ENCODE measurements at regions not wholly inside any gene's neighbourhood (a gene's known extent, or its start where the extent isn't known, plus 50 kb on each side); places are given as distances from the start of the nearest gene placed in this dataset.

DNA sequence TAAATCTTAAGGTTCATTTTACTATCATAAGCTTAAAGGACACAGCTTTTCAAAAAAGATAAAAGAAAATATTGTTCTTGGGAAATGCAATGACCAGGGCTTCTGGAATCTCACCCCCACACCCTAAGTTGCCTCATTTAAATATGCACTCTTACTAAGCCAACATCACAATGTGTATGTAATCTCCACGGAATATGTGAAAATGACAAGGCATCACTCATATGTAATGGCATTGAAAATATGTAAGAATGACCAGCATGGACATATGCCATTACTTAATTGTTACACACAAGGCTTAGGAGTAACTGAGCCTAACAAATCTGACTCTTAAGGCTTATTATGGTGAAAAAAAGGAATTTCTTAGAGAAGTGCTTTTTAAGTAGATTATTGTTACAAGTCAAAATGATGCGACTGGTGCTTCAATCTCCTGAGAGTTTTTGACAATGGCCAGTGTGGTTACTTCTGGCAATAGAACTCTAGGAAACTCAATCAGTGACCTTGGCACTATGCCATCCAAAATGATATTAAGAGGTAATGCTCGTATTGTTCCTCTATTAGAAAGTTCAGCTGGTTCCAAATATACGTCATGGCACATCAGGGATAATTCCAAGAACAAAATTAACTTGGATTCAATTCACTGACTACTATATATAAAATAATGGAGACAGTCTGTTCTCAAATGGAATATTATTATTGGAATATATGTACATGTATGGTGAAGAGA is 290.0 kb upstream of the PLSCR5 start:
- DNase-seq = no peak

DNA sequence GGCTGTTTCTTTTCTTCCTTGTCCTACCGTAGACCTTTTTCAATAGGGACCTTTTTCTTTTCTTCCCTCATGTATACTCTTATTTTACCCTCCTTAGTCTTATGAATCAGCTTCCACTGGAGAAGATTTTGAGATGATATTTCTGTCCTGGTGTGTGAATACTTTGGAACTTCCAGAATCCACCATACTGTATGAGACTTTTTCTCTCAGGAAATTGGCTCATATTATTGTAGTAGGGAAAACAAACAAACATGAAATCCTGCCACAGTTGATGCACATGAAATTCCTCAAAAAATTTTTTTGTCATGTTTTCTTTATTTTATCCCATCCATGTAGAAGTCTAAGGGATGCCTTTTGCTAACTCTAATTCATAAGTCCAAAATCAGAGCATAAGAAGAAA is 289.3 kb upstream of the PLSCR5 start:
- no peak for DNase-seq

DNA sequence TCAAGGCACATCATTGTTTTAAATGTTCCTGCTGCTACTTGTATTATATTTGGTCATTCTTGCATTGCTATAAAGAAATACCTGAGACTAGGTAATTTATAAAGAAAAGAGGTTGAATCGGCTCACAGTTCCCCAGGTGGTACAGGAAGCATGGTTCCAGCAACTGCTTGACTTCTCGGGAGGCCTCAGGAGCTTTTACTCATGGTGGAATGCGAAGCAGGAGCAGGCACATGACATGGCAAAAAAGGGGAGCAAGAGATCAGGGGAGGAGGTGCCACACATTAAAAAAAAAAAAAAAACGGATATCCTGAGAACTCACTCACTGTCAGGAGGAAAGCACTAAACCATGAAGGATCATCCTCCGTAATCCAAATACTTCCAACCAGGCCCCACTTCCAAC is 286.9 kb upstream of the PLSCR5 start:
- no peak for DNase-seq

DNA sequence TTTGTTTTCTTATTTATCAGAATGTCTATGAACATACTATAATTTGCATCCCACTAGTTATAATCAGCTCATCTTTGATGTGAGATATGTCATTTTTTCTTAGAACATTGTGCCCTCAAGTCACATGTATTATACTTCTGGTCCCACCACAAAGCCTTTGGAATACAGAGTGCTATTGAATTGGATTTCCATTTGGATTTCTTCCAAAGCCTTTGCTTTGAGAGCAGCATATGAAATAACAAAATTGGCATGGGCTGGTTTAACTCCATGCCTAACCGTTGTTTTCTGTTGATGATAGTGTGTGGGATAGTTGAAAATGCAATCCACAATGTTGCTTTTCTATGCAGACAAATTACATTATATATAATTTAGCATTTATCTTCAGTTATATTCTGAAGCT is 284.5 kb upstream of the PLSCR5 start:
- DNase-seq = no peak

DNA sequence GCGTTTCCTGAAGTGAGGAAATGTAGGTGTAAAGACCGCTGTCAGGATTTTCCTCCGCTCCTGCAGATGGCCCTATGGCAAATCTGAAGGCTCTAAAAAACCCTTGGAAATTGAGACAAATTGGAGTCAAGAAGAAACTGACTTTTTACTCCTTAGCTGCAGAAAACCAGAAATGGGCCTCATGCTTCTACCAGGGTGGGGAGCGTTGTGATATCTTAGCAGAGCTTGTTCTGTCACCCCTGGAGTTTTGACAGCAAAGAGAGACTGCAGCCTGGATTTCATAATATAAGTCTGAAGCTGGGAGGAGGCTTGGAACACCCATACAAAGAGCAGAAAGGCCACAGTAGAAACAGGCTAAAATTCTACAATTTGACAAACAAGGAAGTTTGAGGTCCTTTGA is 283.0 kb upstream of the PLSCR5 start:
- DNase-seq = no peak

DNA sequence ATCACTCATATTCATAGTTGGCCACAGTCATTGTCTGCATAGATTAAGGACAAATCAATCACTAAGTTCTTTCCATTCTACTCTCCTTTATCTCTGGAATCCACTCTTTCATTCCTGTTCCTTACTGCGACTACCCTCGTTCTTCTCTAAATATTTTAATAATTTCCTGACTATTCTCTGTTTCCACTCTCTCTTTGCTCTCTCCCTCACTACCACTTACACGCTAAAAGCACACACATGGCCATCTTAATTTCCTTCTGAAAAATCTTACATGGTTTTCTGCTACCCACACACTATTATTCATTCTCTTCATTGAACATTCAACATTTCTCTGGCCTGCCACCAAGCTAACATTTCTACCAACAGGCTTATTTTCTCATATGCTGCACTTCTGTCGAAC is 279.6 kb upstream of the PLSCR5 start:
- no peak for DNase-seq

DNA sequence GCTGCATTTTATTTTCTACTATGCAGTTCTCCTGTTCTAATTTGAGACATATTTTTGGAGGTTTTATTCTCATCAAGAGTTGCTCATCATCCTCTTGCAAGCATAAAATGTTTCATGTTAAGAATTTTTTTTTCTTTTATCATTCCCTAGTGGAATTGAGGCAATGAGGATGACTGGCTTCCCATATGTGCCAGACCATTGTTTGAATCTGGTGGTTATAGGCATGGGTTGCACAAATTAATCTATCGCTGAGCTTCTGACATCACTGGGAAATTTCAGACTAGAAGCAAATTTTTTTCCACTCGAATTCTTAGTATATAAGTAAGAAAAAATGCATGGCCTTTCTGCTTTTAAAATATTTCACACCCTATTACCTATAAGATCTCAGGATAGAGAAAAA is 279.1 kb upstream of the PLSCR5 start:
- no peak for DNase-seq

DNA sequence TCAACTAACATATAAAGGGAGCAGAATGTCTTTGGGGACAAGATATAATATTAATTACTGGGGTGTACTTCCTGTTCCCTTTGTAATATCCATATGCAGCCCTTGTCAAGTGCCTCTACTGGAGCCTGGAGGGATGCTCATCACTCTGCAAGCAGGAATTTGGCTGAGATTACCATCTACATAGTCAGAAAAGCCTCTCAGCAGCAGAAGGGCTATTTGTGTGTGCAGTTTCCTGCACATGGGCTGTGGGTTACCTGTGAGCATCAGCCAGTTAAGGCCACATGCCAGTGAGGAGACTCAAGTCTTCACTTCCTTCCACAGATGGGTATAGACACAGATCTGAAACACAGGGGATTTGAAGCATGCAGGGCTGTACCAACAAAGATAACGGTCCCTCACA is 278.1 kb upstream of the PLSCR5 start:
- DNase-seq = no peak

DNA sequence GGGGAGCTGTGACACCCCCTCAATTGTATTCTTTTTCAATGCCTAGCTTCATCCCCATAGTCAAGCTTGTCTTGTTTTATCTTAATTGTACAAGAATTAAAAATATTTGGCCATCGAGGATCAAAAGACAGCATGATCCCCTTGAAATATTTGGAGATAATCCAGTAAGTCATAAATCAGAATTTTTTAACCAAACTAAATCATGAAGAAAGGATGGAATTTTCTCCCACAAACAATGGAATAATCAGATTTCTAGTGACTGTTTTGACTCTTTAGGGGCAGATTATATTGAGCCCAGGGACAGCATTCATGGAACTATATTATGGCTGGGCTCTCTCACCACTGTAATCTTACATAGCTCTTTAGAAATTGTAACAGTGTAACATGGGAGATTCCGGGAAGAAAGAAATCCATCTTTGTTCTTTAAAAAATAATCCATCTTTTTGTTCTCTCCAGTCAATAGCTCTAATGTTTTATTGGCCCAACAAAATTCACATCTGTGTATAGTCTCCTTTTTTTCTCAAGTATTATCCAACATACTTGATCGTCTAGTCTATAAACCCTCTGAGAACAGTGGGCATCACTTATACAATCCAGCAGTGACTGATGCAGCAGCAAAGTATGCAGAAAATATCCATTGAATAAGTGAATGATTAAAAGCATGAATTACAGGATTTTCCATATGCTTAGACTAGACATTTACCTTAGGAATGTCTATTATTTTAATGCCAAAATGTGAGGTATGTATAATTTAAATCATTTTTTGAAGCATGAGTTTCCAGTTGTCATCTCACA is 277.0 kb upstream of the PLSCR5 start:
- DNase-seq = no peak

DNA sequence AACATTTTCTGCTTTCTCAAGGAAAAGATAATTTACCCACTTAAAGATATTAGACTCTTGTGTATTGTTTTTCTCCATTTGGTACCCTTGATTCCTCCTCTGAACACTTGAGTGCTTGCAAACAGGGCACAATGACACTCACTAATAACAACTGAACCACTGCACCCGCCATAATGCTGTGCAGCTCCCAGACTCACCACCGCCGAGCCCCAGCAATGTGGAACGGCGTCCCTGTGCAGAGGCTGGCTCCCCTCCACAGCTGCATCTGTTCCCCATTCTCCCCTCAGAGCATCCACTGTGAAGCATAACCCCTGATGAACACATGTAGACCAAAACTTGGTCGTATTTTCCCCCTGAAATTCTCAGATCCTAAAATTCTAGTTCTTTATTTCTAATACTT is 276.2 kb upstream of the PLSCR5 start:
- no peak for DNase-seq

DNA sequence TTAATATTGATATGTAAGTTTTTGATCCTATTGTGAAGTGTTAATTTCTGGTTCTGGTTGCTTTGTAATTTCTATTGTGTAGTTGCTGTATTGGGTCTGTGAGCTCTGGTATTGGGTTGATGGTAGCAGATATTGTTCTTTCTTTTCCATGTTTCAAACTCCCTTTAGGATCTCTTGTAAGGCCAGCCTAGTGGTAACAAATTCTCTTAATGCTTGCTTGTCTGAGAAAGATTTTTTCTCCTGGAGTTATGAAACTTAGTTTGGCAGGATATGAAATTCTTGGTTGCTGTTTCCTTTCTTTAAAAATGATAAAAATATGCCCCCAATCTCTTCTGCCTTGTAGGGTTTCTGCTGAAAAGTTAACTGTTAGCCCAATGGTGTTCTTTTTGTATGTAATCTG is 268.6 kb upstream of the PLSCR5 start:
- DNase-seq = no peak

DNA sequence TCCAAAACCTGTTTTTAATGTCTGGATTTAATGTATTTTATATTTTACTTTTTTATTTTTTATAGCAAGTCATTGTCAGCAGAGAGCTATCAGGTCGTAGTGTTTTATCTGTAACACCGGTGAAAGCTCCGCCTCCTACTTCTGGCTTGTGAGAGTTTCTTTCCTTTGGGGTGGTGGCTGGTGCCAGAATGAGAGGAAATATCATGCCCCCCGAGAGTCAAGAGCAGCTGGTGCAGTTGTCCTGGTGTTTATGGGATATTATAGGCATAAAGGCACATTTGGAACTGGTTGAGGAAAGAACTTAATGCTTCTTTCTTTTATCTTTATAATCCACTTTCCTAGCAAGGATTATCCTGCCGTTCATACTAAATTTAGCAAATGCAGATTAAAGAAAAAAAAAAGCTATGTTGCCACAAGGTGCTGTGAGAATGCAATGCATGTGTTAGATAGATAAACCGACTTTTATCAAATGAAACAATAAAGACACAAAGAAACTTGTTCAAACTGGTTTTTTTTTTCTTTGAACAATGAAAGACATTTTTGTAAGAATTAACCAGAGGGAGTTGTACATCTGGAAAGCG is 260.1 kb upstream of the PLSCR5 start:
- no peak for DNase-seq

DNA sequence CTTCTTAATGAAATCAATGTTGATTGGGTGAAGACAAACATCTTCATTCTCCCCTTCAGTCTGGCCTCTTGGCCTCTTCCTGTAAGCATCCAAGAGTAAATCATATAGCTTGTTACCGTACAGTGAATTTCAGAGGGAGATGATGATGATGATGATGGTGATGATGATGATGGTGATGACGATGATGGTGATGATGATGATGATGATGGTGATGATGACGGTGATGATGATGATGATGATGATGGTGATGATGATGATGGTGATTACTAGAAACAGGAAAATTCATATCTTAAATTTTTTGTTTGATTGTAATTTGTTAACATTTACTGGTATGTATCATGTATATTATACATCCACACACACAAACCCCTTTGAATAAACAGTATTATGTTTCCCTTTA is 256.1 kb upstream of the PLSCR5 start:
- DNase-seq = no peak

DNA sequence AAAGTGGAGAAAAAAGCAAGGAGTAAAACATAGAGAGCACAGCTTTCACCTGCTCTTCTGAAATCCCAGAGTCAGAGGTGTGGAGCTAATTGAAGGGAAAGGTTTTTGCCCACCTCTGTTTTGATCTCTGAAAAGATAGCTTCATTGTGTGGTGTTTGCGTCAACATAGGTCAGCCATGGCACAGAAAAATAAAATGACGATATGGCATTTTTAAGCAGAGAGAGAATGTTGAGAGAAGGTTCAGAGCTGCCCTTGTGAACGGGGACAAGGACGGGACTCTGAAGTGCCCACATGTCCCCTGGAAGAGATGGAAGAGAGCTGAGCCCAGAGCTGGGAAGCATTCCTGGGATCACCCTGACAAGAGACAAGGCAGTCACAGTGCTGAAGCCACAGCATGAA is 249.4 kb upstream of the PLSCR5 start:
- DNase-seq = no peak

DNA sequence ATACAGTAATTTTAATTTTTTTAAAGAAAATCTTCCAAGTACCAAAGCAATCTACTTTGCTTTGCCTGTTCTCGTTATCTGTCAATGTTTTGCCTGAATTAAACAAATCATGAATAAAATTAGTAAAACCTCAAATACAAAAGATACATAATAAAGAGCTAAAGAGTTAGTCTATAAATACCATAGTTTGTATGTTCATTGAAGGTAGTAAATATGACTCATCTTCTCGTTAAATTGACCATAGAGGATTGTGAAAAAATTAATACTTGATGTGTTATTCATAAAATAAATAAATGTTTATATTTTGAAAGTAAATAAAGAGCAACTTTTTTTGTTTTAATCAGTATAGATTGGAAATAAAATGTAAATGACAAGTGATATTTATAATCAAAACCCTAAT is 246.5 kb upstream of the PLSCR5 start:
- DNase-seq = no peak

DNA sequence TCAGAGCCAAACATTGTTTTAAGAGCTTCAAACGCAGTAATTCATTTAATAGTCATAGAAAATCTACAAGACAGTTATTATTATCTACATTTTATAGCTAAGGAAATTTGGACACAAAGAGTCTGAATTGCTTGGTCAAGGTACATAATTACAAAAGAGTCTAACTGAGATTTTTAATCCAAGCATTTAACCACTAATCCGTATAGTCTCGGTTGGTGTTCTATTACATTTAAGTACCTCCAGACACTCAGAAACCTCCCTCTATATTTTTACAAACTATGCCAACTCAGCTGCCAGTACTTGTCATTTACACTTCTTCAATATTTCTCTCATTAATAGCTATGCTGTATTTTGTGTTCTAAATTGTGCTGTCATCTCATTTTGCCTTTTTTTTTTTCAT is 240.2 kb upstream of the PLSCR5 start:
- DNase-seq = no peak

DNA sequence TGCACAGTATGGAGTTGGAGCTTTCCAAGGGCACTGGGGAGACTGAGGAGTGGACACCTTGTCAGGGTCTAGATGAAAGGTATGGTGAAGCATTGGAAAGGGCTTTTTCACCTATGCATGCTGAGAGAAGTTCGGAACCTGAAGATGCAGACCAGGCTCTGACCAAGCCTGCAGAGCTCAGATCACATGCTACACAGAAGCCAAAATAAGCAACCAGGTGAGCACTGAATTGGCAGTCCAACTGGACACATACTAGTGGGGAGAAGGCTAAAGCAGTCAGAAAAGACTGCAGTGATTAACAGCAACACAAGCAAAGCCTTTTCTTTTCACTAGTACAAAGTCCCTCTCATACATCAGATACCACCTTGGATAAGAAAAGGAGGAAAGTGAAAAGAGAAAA is 238.3 kb upstream of the PLSCR5 start:
- DNase-seq = no peak

DNA sequence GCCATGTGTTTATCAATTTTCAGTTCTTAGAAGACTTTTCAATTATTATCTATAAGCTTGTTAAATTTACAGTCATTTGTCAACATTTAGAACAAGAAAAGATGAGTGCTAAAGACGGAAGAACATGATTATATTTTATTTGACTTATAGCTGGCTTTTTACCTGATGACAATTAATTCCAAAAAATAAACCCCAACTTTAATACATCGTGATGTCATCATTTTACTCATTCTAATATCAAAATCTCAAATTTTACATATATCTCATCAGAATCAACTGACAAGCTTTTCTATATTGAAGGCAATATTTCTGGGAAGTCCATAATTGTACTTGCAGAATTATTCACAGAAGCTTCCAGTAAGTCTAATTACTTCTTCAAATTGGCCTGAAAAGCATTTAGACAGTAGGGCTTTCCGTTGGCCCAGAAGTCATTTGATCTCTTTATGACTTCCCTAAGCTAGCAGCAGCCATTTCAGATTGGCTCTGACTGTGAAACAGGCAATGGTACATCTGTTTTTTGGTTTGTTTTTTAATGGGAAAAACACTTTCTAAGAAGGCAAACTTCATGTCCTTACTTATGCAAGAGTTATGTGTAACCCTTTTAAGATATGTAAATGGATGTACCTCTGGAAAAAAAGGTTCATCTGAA is 234.7 kb upstream of the PLSCR5 start:
- no peak for DNase-seq

DNA sequence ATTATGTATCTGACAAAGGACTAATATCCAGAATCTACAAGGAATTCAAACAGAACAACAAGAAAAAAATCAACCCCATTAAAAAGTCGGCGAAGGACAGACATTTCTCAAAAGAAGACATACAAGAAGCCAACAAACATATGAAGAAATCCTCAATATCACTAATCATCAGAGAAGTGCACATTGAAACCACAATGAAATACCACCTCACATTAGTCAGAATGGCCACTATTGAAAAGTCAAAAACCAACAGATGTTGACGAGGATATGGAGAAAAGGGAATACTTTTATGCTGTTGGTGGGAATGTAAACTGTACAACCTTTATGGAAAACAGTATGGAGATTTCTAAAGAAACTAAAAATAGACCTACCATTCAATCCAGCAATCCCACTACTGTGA is 233.1 kb upstream of the PLSCR5 start:
- DNase-seq = no peak

DNA sequence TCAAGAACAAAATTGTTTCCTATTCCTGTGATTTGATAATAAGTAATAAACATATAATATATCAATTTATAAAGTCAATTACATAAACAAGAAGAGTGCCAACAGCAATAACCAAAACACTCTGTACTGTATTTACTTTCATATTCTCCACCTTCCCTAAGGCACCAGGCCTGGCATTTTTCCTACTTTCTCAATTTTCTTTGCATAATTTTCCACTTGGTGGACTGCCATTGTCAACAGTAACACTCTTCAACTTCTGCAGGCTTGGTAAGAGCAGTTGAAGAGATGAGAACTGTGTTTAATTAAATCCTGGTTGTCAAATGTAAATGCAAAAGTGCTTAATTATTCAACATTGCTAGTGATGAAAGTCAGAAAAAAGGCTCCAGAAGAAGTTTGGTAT is 229.8 kb upstream of the PLSCR5 start:
- no peak for DNase-seq

DNA sequence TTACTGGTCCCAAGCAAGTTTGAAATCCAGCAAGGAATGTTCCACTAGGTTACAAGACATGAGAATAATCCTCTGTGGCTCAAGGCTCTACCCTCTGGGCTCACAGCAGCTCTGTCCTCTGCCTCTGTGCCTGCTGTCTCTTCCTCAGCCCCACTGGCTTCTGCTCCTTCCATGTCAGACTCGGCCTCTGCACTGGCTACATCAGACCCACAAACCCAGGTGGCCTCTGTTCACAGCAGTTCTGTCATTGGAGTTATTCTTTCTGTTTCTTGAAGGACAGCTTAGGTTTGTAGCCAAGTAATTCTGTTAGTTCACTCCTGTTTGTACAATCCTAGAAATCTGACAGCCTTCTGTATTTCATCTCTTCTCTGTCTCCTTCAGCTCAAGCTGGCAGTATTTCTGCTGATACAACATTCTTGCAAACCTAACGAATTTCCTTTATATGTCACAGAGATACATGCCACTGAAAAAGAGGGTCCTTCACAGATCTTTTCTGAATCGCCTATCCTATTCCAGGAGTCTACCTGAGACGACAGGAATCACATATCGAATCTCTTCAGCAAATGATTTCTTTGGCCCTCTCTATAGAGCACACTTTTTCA is 227.8 kb upstream of the PLSCR5 start:
- DNase-seq = no peak

DNA sequence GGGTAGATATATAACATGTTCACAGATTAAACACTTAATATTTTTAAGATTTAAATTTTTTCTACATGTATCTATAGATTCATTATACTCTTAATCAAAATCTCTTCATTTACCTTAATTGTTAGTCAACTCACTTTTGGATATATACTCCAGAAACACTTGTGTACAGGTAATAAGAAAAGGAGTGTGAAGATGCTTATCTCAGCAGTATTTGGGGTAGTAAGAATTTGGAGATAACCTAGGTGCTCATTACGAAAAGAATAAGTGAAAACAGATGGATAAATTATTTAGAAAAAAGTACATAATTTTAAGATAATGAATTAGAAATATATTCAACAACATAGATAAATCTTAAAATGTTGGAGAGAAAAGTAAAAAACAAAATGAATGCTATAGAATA is 226.5 kb upstream of the PLSCR5 start:
- DNase-seq = no peak

DNA sequence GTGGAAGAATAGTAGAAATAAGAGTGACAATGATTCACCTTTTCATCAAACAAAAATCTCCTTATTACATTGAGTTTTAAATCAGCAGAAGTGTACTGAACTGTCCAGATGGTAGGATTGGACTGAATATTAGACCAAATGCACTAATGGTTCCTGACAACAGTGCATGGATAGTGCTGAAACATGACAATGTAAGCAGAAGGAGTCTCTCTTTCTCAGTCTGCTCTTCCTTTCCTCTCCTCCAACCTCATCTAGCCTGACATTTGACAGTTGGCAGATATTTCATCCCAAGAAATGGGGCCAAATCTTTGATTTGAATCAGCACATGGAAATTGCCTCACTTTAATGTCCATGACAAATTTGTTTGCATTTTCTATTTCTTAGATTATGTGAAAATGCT is 225.1 kb upstream of the PLSCR5 start:
- DNase-seq = no peak

DNA sequence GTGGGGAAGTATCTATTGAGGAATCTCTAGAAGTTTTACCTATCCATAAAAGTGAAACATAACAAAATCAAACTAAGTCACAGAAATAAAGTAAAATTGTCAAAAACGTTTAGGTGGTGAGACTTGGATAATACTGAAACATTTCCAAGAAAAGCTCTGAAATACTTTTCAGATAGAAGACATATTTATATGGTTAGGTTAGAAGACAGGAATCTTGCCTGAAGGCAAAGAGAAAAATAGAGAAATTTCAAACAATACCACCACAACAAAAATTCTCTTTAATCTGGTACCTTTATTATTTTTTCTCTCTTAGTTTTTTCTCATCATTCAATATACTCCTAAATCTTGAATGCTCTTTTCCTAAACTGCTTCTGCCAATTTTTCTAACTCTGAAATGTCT is 222.7 kb upstream of the PLSCR5 start:
- no peak for DNase-seq

All from NCI-H748 treated with DMSO at 0.1 percent for 48 hours (cell line).